GM12872 (cell line): ENCODE measurements at regions not wholly inside any gene's neighbourhood (a gene's known extent, or its start where the extent isn't known, plus 50 kb on each side); places are given as distances from the start of the nearest gene placed in this dataset.

Source experiments
- CTCF ChIP-seq: IDR thresholded peaks from 3 replicates; pipeline ENCODE4 v1.5.1; 2011; ENCODE audit warnings: low read depth, mild to moderate bottlenecking, low read length, moderate library complexity; ENCODE audit not compliant: insufficient read depth

- TF ChIP-seq CTCF = no peak
Measured at GRCh38 chr3:161641287-161641686, 144.7 kb downstream of the OTOL1 start.

GRCh38 chr3:161644891-161645635, 148.5 kb downstream of the OTOL1 start:
- no peak for TF ChIP-seq CTCF

- TF ChIP-seq CTCF = no peak
Measured at GRCh38 chr3:161647936-161648470, 151.4 kb downstream of the OTOL1 start.

GRCh38 chr3:161649900-161650484, 153.4 kb downstream of the OTOL1 start:
- no peak for TF ChIP-seq CTCF

GRCh38 chr3:161657786-161658185, 161.2 kb downstream of the OTOL1 start:
- TF ChIP-seq CTCF = no peak

GRCh38 chr3:161671141-161671540, 174.5 kb downstream of the OTOL1 start:
- no peak for TF ChIP-seq CTCF

GRCh38 chr3:161672478-161672877, 175.9 kb downstream of the OTOL1 start:
- no peak for TF ChIP-seq CTCF
